ENCODE measurements at regions not wholly inside any gene's neighbourhood (a gene's known extent, or its start where the extent isn't known, plus 50 kb on each side); places are given as distances from the start of the nearest gene placed in this dataset.

- TF ChIP-seq SPI1 (IDR thresholded peaks at IDR 0.05; ENCODE audit: borderline replicate concordance, low read depth) (no peak), CTCF (IDR thresholded peaks at IDR 0.05; ENCODE audit: insufficient read depth, low read length) (no peak), POLR2AphosphoS5 (IDR thresholded peaks at IDR 0.05; ENCODE audit: low read depth) (no peak), GABPA (IDR thresholded peaks at IDR 0.05; ENCODE audit: low read depth) (no peak), REST (IDR thresholded peaks at IDR 0.05; ENCODE audit: insufficient replicate concordance, low read depth) (no peak)
- Histone ChIP-seq H3K4me3 (replicated peaks; ENCODE audit: insufficient read depth, low read length) (no peak overlapping the region), H3K27me3 (ENCODE audit: insufficient read depth, poor library complexity, severe bottlenecking) (no peaks in the 10 kb centered on the region), H3K27ac (replicated peaks) (no peak overlapping the region)
- DNase-seq (ENCODE audit: low read depth in 1 of 2, low spot score in 1 of 2): no peak
Observed at GRCh38 chr5:158202801-158203200, 343.9 kb upstream of the CLINT1 start.

- no peak for DNase-seq (ENCODE audit: low read depth in 1 of 2, low spot score in 1 of 2)
- no peak for TF ChIP-seq SPI1 (IDR thresholded peaks at IDR 0.05; ENCODE audit: borderline replicate concordance, low read depth)
- TF ChIP-seq POLR2AphosphoS5 (IDR thresholded peaks at IDR 0.05; ENCODE audit: low read depth): no peak
- TF ChIP-seq REST (IDR thresholded peaks at IDR 0.05; ENCODE audit: insufficient replicate concordance, low read depth): no peak
- H3K27me3 ChIP-seq (ENCODE audit: insufficient read depth, poor library complexity, severe bottlenecking): no peaks in the 10 kb centered on the region
- no peak overlapping the region for H3K27ac ChIP-seq (replicated peaks)
- H3K4me3 ChIP-seq (replicated peaks; ENCODE audit: insufficient read depth, low read length): no peak overlapping the region
Observed at GRCh38 chr5:158200619-158201018, 341.7 kb upstream of the CLINT1 start.

- TF ChIP-seq REST (IDR thresholded peaks at IDR 0.05; ENCODE audit: insufficient replicate concordance, low read depth): no peak
- TF ChIP-seq SPI1 (IDR thresholded peaks at IDR 0.05; ENCODE audit: borderline replicate concordance, low read depth): no peak
- TF ChIP-seq CTCF (IDR thresholded peaks at IDR 0.05; ENCODE audit: insufficient read depth, low read length): no peak
- TF ChIP-seq GABPA (IDR thresholded peaks at IDR 0.05; ENCODE audit: low read depth): no peak
- no peak for TF ChIP-seq POLR2AphosphoS5 (IDR thresholded peaks at IDR 0.05; ENCODE audit: low read depth)
- H3K27me3 ChIP-seq (ENCODE audit: insufficient read depth, poor library complexity, severe bottlenecking): no peaks in the 10 kb centered on the region
- no peak overlapping the region for H3K27ac ChIP-seq (replicated peaks)
- no peak for DNase-seq (ENCODE audit: low read depth in 1 of 2, low spot score in 1 of 2)
- H3K4me3 ChIP-seq (replicated peaks; ENCODE audit: insufficient read depth, low read length): no peak overlapping the region
Observed at GRCh38 chr5:158198636-158199035, 339.7 kb upstream of the CLINT1 start.

Data from HL-60 (cell line).